HFFc6 (cell line): ENCODE measurements at regions not wholly inside any gene's neighbourhood (a gene's known extent, or its start where the extent isn't known, plus 50 kb on each side); places are given as distances from the start of the nearest gene placed in this dataset.

Experiments used
- DNase-seq: peaks from one replicate; pipeline ENCODE4 v3.0.0-alpha.2; 2018
- H3K27ac Mint-ChIP-seq: 2 replicates; pipeline ENCODE4 v1.8.0; 2020; ENCODE audit warnings: mild to moderate bottlenecking, mixed read lengths
- H3K27me3 Mint-ChIP-seq: 2 replicates; pipeline ENCODE4 v1.8.0; 2021; ENCODE audit warnings: mild to moderate bottlenecking, moderate library complexity, mixed read lengths; ENCODE audit not compliant: insufficient read depth
- H3K36me3 Mint-ChIP-seq: 2 replicates; pipeline ENCODE4 v1.8.0; 2021; ENCODE audit warnings: low read depth, mixed read lengths
- H3K4me1 Mint-ChIP-seq: 2 replicates; pipeline ENCODE4 v1.8.0; 2020; ENCODE audit warnings: low read depth, mixed read lengths
- H3K4me3 Mint-ChIP-seq: 2 replicates; pipeline ENCODE4 v1.8.0; 2020; ENCODE audit warnings: mild to moderate bottlenecking, moderate library complexity, mixed read lengths
- H3K9me3 Mint-ChIP-seq: 2 replicates; pipeline ENCODE4 v1.8.0; 2020; ENCODE audit warnings: mild to moderate bottlenecking, mixed read lengths
- TF ChIP-seq, protein P1 (sequence below): fragments of 200-600 bp; sonication (generic); IDR thresholded peaks from 2 replicates; pipeline ENCODE4 v1.5.0; 2021; ENCODE audit warnings: antibody characterized with exemption, mild to moderate bottlenecking

DNA sequence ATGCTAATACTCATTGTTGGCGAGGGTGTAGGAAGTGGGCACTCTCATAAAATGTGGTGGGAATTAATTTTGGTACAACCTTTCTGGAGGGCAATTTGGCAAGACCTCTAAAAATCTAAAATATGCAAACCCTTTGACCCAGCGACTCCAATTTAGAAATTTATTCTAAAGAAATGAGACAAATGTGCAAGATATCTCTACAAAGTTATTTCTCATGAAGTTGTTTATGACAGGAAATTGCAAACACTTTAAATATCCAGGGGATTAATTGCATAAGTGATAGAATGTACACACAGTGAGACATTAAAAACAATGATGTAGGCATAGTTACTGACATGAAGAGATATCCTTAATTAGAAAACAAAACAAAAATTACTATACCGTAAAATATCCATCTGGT, 246.3 kb upstream of the MAP3K1 start:
- H3K36me3 Mint-ChIP-seq, result no peaks in the 10 kb centered on the region
- TF ChIP-seq, protein P1, sequence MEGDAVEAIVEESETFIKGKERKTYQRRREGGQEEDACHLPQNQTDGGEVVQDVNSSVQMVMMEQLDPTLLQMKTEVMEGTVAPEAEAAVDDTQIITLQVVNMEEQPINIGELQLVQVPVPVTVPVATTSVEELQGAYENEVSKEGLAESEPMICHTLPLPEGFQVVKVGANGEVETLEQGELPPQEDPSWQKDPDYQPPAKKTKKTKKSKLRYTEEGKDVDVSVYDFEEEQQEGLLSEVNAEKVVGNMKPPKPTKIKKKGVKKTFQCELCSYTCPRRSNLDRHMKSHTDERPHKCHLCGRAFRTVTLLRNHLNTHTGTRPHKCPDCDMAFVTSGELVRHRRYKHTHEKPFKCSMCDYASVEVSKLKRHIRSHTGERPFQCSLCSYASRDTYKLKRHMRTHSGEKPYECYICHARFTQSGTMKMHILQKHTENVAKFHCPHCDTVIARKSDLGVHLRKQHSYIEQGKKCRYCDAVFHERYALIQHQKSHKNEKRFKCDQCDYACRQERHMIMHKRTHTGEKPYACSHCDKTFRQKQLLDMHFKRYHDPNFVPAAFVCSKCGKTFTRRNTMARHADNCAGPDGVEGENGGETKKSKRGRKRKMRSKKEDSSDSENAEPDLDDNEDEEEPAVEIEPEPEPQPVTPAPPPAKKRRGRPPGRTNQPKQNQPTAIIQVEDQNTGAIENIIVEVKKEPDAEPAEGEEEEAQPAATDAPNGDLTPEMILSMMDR, result no peak
- DNase-seq, result no peak

DNA sequence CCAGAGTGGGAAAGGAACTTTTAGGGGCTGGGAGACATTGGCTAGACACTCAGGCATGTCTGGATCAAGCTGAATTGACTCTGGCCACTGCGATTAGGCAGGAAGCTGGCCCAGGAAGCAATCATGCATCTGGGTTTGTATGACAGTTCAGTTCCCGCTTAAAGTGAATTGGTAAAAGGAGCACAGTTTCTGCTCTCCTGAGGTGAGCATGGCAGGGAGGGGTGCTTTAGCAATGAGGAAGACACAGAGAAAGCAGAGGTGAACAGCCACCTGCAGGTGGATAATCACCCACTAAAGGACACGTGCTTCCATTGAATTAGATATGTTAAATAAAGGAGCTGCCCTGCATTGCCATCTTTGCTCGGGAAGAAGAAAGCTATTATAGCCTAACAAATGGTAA, 248.1 kb upstream of the MAP3K1 start:
- Mint-ChIP-seq H3K9me3 (no peaks in the 10 kb centered on the region; the same call in 1 of the 2 replicates), H3K27ac (no peak overlapping the region), H3K4me3 (no peak overlapping the region), H3K36me3 (no peaks in the 10 kb centered on the region), H3K4me1 (peaks cover 12% of the 10 kb centered on the region), H3K27me3 (peaks cover 4% of the 10 kb centered on the region)
- DNase-seq, result no peak
- TF ChIP-seq, protein P1, result no peak

More for the DNA sequence above, 246.3 kb upstream of the MAP3K1 start:
- no peaks in the 10 kb centered on the region; the same call in 1 of the 2 replicates for H3K9me3 Mint-ChIP-seq
- H3K27ac Mint-ChIP-seq, result no peak overlapping the region
- H3K4me3 Mint-ChIP-seq, result no peak overlapping the region
- H3K27me3 Mint-ChIP-seq, result peaks cover 2% of the 10 kb centered on the region
- peaks cover 12% of the 10 kb centered on the region for H3K4me1 Mint-ChIP-seq

DNA sequence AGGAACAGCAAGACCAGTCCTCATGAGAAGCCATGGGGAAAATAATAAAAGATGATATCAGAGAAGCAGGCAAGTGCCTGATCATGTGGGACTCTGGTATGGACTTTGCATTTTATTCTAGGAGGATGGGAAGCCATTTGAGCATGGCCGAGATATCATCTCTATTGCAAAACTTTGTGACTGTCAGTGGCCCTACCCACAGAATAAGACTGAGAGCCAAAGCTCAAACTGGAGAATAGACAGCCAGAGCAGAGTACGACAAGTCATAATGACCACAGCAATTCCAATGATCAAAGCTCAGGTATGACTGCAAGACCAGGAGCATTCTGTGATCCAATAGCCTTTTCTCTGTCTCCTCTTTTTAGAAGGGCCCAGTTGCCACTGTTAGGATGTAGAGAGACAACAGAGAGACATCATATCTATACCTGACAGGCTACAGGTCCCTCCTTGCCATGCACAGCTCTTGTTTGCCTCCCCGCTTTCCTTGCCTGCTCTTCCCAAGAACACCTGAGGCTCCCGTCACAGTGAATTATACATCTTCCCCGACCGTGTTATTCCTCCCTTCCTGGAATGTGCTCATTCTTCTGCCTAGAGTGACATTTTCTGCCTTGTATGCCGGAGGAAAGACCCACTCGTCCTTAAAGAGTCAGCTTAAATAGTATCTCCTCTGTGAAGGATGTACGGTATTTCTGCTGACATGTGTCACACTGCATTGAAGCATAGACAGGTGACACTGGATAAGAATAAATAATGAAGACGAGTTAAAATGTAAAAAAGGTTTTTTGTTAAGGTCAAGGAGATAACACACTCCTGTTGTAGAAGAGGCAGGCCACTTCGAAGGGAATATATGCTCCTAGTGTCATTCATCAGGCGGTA, 248.7 kb upstream of the MAP3K1 start:
- H3K9me3 Mint-ChIP-seq, result no peaks in the 10 kb centered on the region
- TF ChIP-seq, protein P1, result no peak

DNA sequence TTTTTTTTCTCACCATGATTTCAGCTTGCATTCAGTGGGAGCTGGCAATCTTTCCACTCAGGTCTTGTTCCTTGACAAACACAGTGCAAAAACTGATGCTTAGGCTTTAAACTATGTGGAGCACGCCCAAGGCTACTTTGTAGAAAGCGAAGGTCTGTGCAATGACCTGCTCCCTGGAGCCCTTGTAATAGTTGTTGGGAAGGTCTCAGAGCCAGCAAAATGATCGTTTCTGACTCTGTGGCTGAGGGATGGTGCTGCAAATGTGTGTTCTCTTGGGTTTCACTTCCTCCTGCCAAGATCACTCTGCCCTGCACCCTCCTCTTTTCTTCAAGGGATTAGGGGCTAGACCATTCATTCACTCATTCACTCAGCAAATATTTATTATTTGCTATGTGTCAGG, 249.7 kb upstream of the MAP3K1 start:
- DNase-seq, result no peak
- Mint-ChIP-seq H3K4me3 (no peak overlapping the region), H3K9me3 (no peaks in the 10 kb centered on the region), H3K27ac (no peak overlapping the region), H3K27me3 (peaks cover 9% of the 10 kb centered on the region), H3K4me1 (peaks cover 12% of the 10 kb centered on the region), H3K36me3 (no peaks in the 10 kb centered on the region)
- TF ChIP-seq, protein P1, result no peak

More for the DNA sequence above, 248.7 kb upstream of the MAP3K1 start:
- Mint-ChIP-seq H3K4me3 (no peak overlapping the region), H3K4me1 (peaks cover 12% of the 10 kb centered on the region), H3K36me3 (no peaks in the 10 kb centered on the region), H3K27me3 (peaks cover 3% of the 10 kb centered on the region), H3K27ac (no peak overlapping the region)
- no peak for DNase-seq

DNA sequence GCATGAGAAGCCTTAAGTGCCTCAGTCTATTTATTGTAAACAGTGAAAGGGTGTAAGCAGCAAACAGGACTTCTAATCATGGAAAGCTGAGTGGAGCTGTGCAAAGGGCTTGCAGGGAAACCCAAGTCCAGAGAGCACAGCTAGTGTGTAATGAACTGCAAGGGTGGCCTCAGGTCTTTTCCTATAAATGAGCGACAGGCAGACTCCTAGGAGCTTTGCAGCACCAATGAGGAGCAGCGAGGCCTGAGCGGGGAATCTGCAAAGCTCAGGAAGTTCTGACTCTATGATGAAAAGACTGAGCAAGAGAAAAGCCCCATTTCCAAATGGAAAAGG, 250.1 kb upstream of the MAP3K1 start:
- H3K4me1 Mint-ChIP-seq, result peaks cover 12% of the 10 kb centered on the region
- no peak overlapping the region for H3K27ac Mint-ChIP-seq
- no peaks in the 10 kb centered on the region for H3K36me3 Mint-ChIP-seq
- no peak overlapping the region for H3K4me3 Mint-ChIP-seq
- no peaks in the 10 kb centered on the region for H3K9me3 Mint-ChIP-seq
- DNase-seq, result no peak
- TF ChIP-seq, protein P1, result no peak
- peaks cover 13% of the 10 kb centered on the region for H3K27me3 Mint-ChIP-seq
